HG02798 (cell line): ENCODE measurements at regions not wholly inside any gene's neighbourhood (a gene's known extent, or its start where the extent isn't known, plus 50 kb on each side); places are given as distances from the start of the nearest gene placed in this dataset.

Experiments used
- ATAC-seq: cut with Tn5 transposase; IDR thresholded peaks from one replicate; pipeline ENCODE4 v1.9.1; 2021; ENCODE audit warnings: mild to moderate bottlenecking; ENCODE audit not compliant: unreplicated experiment, poor library complexity

- peak; percentile 67 for ATAC-seq
Measured at GRCh38 chr9:89234205-89235067, 55.8 kb upstream of the SHC3 start.

GRCh38 chr9:89236955-89237573, 58.4 kb upstream of the SHC3 start:
- no peak for ATAC-seq

GRCh38 chr9:89238424-89238823, 59.8 kb upstream of the SHC3 start:
- no peak for ATAC-seq

GRCh38 chr9:89243296-89244061, 64.9 kb upstream of the SHC3 start:
- no peak for ATAC-seq

- ATAC-seq: no peak
Measured at GRCh38 chr9:89246840-89247239, 64.2 kb upstream of the CKS2 start.

- ATAC-seq: no peak
Measured at GRCh38 chr9:89247431-89248353, 63.3 kb upstream of the CKS2 start.

- no peak for ATAC-seq
Measured at GRCh38 chr9:89249001-89249400, 62.0 kb upstream of the CKS2 start.

GRCh38 chr9:89252651-89253267, 58.2 kb upstream of the CKS2 start:
- ATAC-seq: no peak

- ATAC-seq: no peak
Measured at GRCh38 chr9:89254058-89254772, 56.8 kb upstream of the CKS2 start.

- no peak for ATAC-seq
Measured at GRCh38 chr9:89254773-89255125, 56.2 kb upstream of the CKS2 start.

- ATAC-seq: no peak
Measured at GRCh38 chr9:89256225-89256624, 54.8 kb upstream of the CKS2 start.

- ATAC-seq: no peak
Measured at GRCh38 chr9:89256642-89257041, 54.4 kb upstream of the CKS2 start.

- no peak for ATAC-seq
Measured at GRCh38 chr9:89260525-89260924, 50.5 kb upstream of the CKS2 start.
